ENCODE measurements at regions not wholly inside any gene's neighbourhood (a gene's known extent, or its start where the extent isn't known, plus 50 kb on each side); places are given as distances from the start of the nearest gene placed in this dataset.

DNA sequence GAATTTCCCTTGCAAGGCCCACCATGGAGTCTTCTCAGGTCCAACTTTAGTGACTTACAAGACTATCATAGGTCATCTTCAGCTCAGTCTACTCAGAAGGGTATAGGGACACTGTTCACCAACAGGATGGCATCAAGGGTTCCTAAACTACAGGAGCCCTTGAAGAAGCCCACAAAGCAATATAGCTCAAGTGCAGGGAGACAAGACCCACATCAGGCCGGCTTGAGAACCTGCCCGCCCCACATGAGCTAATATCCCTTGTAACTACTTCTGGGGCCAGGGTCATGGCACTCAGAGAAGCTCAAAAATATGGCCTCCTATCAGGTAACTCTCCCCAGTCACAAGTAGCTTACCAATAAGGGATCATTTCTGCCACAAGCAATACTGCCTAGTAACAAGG is 249.9 kb downstream of the CDK5RAP2 start:
- WGBS, 2 donors = 73 to 87% methylated on average over 2 of the region's 2 CpGs

GRCh38 chr9:120327322-120327721 is 252.6 kb downstream of the CDK5RAP2 start:
- TF ChIP-seq, protein P1, sequence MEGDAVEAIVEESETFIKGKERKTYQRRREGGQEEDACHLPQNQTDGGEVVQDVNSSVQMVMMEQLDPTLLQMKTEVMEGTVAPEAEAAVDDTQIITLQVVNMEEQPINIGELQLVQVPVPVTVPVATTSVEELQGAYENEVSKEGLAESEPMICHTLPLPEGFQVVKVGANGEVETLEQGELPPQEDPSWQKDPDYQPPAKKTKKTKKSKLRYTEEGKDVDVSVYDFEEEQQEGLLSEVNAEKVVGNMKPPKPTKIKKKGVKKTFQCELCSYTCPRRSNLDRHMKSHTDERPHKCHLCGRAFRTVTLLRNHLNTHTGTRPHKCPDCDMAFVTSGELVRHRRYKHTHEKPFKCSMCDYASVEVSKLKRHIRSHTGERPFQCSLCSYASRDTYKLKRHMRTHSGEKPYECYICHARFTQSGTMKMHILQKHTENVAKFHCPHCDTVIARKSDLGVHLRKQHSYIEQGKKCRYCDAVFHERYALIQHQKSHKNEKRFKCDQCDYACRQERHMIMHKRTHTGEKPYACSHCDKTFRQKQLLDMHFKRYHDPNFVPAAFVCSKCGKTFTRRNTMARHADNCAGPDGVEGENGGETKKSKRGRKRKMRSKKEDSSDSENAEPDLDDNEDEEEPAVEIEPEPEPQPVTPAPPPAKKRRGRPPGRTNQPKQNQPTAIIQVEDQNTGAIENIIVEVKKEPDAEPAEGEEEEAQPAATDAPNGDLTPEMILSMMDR (IDR thresholded peaks at IDR 0.05) = no peak
- no peak for TF ChIP-seq POLR2A (IDR thresholded peaks at IDR 0.05)
- Histone ChIP-seq H3K9me3 (no peaks in the 10 kb centered on the region), H3K36me3 (replicated peaks in 1 of 2; ENCODE audit: insufficient read depth in 1 of 2, low read depth in 2 of 2) (no peaks in the 10 kb centered on the region), H3K27ac (no peak overlapping the region), H3K4me1 (peaks cover 6% of the 10 kb centered on the region), H3K4me3 (no peak overlapping the region), H3K27me3 (no peaks in the 10 kb centered on the region)
- 40 to 61% methylated on average over 3 of the region's 3 CpGs for WGBS, 2 donors
- intact Hi-C loops (cut with DNase I) = no loop called here
- ATAC-seq (no peak), DNase-seq (peak in 3 of 4 donors; percentile 8 to 42 (median 17))

More for the DNA sequence above, 249.9 kb downstream of the CDK5RAP2 start:
- no peak overlapping the region for H3K4me3 ChIP-seq
- intact Hi-C loops (cut with DNase I) = no loop called here
- TF ChIP-seq, protein P1 (IDR thresholded peaks at IDR 0.05) = no peak
- no peak for TF ChIP-seq POLR2A (IDR thresholded peaks at IDR 0.05)
- ATAC-seq (no peak), DNase-seq (no peak)
- H3K27me3 ChIP-seq = no peaks in the 10 kb centered on the region
- H3K27ac ChIP-seq = no peak overlapping the region
- H3K4me1 ChIP-seq = peaks cover 6% of the 10 kb centered on the region
- no peaks in the 10 kb centered on the region for H3K36me3 ChIP-seq (replicated peaks in 1 of 2; ENCODE audit: insufficient read depth in 1 of 2, low read depth in 2 of 2)
- no peaks in the 10 kb centered on the region for H3K9me3 ChIP-seq

GRCh38 chr9:120326049-120326693 is 253.8 kb downstream of the CDK5RAP2 start:
- no peak for DNase-seq
- peaks cover 6% of the 10 kb centered on the region for H3K4me1 ChIP-seq
- no peak overlapping the region for H3K4me3 ChIP-seq
- ATAC-seq = no peak
- H3K36me3 ChIP-seq (replicated peaks in 1 of 2; ENCODE audit: insufficient read depth in 1 of 2, low read depth in 2 of 2) = no peaks in the 10 kb centered on the region
- 77 to 80% methylated on average over 4 of the region's 4 CpGs for WGBS, 2 donors
- no peaks in the 10 kb centered on the region for H3K27me3 ChIP-seq
- H3K27ac ChIP-seq = no peak overlapping the region
- intact Hi-C loops (cut with DNase I) = no loop called here
- no peak for TF ChIP-seq POLR2A (IDR thresholded peaks at IDR 0.05)
- TF ChIP-seq, protein P1 (IDR thresholded peaks at IDR 0.05) = no peak
- H3K9me3 ChIP-seq = no peaks in the 10 kb centered on the region

DNA sequence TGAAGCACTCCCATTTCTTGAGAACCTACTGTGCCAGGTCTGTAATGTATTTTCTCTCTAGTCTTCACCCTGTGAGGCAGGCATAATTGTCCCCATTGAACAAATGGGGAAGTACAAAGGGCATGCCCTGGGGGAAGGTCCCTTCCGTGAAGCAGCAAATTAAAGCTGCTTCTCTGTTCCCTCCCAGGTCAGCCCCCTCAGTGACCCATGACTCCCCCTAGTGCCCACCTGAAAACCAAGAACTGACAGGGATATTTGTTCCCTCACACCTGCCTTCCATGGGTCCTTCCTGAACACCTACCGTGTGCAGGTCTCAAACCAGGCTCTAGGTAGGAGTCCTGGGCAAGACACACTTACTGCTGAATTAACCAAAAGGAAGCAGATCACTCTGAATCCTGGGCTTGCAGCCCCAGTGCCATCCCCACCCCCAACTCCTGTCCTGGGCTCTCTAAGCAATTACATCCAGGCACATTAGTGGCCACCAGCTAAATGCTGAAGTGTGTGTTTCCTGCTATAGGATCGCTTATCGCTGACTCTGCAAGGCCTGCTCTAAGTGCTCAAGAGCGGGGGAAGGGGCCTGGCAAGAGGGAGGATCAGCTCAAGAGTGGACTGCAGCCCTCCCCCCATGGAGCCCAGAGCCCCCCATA is 254.8 kb downstream of the CDK5RAP2 start:
- intact Hi-C loops (cut with DNase I) = no loop called here
- 65 to 79% methylated on average over 5 of the region's 5 CpGs for WGBS, 2 donors
- TF ChIP-seq POLR2A (IDR thresholded peaks at IDR 0.05) = no peak
- TF ChIP-seq, protein P1 (IDR thresholded peaks at IDR 0.05) = no peak
- no peak for ATAC-seq
- H3K4me1 ChIP-seq = peaks cover 6% of the 10 kb centered on the region
- H3K9me3 ChIP-seq = no peaks in the 10 kb centered on the region
- H3K36me3 ChIP-seq (replicated peaks in 1 of 2; ENCODE audit: insufficient read depth in 1 of 2, low read depth in 2 of 2) = no peaks in the 10 kb centered on the region
- H3K27me3 ChIP-seq = no peaks in the 10 kb centered on the region
- no peak overlapping the region for H3K4me3 ChIP-seq
- no peak for DNase-seq
- no peak overlapping the region for H3K27ac ChIP-seq

DNA sequence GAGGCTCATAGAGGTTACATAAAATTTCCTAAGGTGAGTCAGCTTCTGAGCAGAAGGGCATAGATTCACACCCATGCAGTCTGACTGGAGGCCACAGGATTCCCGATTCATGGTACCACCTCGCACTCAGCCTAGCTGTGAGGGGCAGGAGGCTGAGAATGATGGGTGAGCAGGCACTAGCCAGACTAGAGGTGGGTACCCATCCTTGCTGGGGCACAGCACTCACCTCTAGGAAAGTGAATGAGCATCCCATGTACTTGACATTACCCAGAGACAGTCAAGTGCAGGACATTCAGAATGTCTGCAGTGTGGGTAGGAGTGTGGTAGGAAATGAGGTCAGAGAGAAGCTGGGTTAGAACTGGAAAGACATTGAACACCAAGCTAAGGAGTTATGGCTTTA is 255.5 kb downstream of the CDK5RAP2 start:
- peaks cover 6% of the 10 kb centered on the region for H3K4me1 ChIP-seq
- H3K9me3 ChIP-seq = no peaks in the 10 kb centered on the region
- DNase-seq = no peak
- ATAC-seq = no peak
- intact Hi-C loops (cut with DNase I) = no loop called here
- H3K4me3 ChIP-seq = no peak overlapping the region
- 90 to 91% methylated on average over 2 of the region's 2 CpGs for WGBS, 2 donors
- no peaks in the 10 kb centered on the region for H3K36me3 ChIP-seq (replicated peaks in 1 of 2; ENCODE audit: insufficient read depth in 1 of 2, low read depth in 2 of 2)
- H3K27me3 ChIP-seq = no peaks in the 10 kb centered on the region
- no peak overlapping the region for H3K27ac ChIP-seq
- TF ChIP-seq, protein P1 (IDR thresholded peaks at IDR 0.05) = no peak
- no peak for TF ChIP-seq POLR2A (IDR thresholded peaks at IDR 0.05)
